ENCODE measurements at regions not wholly inside any gene's neighbourhood (a gene's known extent, or its start where the extent isn't known, plus 50 kb on each side); places are given as distances from the start of the nearest gene placed in this dataset.

GRCh38 chr15:60057554-60057953 is 53.4 kb downstream of the FOXB1 start:
- no peak for DNase-seq

GRCh38 chr15:60059186-60059585 is 55.1 kb downstream of the FOXB1 start:
- no peak for DNase-seq

GRCh38 chr15:60061758-60062157 is 57.6 kb downstream of the FOXB1 start:
- no peak for DNase-seq

GRCh38 chr15:60062826-60063225 is 58.7 kb downstream of the FOXB1 start:
- no peak for DNase-seq

- DNase-seq: no peak
These were observed 61.8 kb downstream of the FOXB1 start for GRCh38 chr15:60065951-60066350.

GRCh38 chr15:60070838-60071493 is 66.9 kb downstream of the FOXB1 start:
- DNase-seq: no peak

GRCh38 chr15:60072826-60073465 is 68.8 kb downstream of the FOXB1 start:
- DNase-seq: no peak

GRCh38 chr15:60073466-60073840 is 69.3 kb downstream of the FOXB1 start:
- no peak for DNase-seq

- no peak for DNase-seq
These were observed 70.2 kb downstream of the FOXB1 start for GRCh38 chr15:60074181-60074885.

GRCh38 chr15:60076045-60076444 is 71.9 kb downstream of the FOXB1 start:
- no peak for DNase-seq

GRCh38 chr15:60076582-60077276 is 72.6 kb downstream of the FOXB1 start:
- DNase-seq: no peak

- DNase-seq: no peak
These were observed 73.7 kb downstream of the FOXB1 start for GRCh38 chr15:60077581-60078359.

- DNase-seq: no peak
These were observed 75.1 kb downstream of the FOXB1 start for GRCh38 chr15:60079210-60079609.

GRCh38 chr15:60081976-60082375 is 77.9 kb downstream of the FOXB1 start:
- no peak for DNase-seq

GRCh38 chr15:60083318-60083717 is 79.2 kb downstream of the FOXB1 start:
- DNase-seq: no peak

GRCh38 chr15:60086681-60087429 is 82.7 kb downstream of the FOXB1 start:
- DNase-seq: no peak

- DNase-seq: no peak
These were observed 83.5 kb downstream of the FOXB1 start for GRCh38 chr15:60087561-60087960.

- DNase-seq: no peak
These were observed 86.6 kb downstream of the FOXB1 start for GRCh38 chr15:60090747-60091146.

- DNase-seq: no peak
These were observed 87.0 kb downstream of the FOXB1 start for GRCh38 chr15:60091157-60091556.

- DNase-seq: no peak
These were observed 87.8 kb downstream of the FOXB1 start for GRCh38 chr15:60091911-60092310.

- DNase-seq: peak; percentile 19
These were observed 89.4 kb downstream of the FOXB1 start for GRCh38 chr15:60093273-60094067.
